ENCODE measurements at regions not wholly inside any gene's neighbourhood (a gene's known extent, or its start where the extent isn't known, plus 50 kb on each side); places are given as distances from the start of the nearest gene placed in this dataset.

DNA sequence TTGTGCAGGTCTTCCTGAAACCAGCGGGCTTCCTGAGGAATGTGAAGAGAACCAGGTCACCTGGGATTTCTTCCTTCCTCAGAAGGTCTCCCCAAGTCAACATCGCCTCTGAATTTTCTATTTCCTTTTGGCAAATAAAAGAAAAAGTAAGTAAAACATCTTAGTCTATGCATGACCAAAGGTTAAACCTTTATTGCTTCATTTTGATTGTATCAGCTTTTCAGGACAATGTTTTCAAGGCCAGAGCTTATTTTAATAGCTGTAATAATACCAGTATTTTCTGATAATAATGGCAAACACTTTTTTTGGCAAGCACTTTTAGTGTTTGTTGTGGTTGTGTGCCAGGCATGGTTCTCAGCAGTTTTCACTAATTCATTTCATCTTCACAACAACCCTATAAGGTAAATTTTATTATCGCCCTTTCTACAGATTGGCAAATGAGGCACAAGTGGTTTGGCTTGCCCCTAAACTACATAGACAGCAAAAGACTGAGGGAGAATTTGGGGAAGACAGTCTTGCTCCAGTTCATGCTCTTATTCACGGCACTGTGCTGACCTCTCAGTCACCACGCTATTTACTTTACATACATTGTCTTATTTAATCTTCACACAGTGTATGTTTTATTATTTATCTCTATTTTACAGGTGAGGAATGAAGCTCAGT is 110.4 kb downstream of the RPL22L1 start:
- TF ChIP-seq, protein P1, sequence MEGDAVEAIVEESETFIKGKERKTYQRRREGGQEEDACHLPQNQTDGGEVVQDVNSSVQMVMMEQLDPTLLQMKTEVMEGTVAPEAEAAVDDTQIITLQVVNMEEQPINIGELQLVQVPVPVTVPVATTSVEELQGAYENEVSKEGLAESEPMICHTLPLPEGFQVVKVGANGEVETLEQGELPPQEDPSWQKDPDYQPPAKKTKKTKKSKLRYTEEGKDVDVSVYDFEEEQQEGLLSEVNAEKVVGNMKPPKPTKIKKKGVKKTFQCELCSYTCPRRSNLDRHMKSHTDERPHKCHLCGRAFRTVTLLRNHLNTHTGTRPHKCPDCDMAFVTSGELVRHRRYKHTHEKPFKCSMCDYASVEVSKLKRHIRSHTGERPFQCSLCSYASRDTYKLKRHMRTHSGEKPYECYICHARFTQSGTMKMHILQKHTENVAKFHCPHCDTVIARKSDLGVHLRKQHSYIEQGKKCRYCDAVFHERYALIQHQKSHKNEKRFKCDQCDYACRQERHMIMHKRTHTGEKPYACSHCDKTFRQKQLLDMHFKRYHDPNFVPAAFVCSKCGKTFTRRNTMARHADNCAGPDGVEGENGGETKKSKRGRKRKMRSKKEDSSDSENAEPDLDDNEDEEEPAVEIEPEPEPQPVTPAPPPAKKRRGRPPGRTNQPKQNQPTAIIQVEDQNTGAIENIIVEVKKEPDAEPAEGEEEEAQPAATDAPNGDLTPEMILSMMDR (IDR thresholded peaks at IDR 0.05; ENCODE audit: extremely low read depth, insufficient read depth, missing control alignments): no peak
- no peak for DNase-seq (ENCODE audit: low spot score)
- in situ Hi-C loops (cut with MboI; ENCODE audit: low pct_unique_long_range_greater_than_20kb, low sequenced_read_pairs, unreplicated experiment): no loop called here

DNA sequence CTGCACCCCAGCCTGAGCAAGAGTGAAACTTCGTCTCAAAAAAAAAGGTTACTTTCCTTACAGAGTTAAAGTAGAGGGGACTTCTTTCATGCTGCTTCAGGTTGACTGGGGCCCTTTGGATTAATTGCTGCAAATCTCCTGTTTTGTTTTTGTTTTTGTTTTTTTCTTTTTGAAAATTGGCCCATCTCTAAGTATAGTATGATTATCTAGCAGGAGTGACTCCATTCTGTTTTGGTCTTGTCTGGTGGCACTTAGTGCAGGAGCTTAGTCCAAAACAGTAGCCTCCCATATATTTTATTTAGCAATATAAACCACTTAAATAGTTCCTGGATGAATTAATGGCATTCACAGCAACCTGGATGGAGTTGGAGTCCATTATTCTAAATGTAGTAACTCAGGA is 113.0 kb downstream of the RPL22L1 start:
- TF ChIP-seq, protein P1 (IDR thresholded peaks at IDR 0.05; ENCODE audit: extremely low read depth, insufficient read depth, missing control alignments): no peak
- DNase-seq (ENCODE audit: low spot score): no peak
- in situ Hi-C loops (cut with MboI; ENCODE audit: low pct_unique_long_range_greater_than_20kb, low sequenced_read_pairs, unreplicated experiment): no loop called here

DNA sequence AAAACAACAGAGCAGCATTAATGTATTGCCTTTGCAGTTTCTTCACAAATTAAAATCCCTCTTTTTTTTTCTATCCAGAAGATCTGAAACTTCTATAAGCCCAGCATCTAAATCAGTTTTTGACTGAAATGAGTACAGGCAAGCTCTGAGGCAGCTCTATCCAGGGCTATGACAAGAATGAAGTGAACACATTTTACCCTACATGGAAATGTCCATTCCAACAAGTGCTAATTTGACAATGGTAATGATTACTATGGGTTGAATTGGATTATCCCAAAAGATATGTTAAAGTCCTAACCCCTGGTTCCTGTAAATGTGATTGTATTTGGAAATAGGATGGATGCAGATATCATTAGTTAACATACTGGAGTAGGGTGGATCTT is 115.7 kb downstream of the RPL22L1 start:
- TF ChIP-seq, protein P1 (IDR thresholded peaks at IDR 0.05; ENCODE audit: extremely low read depth, insufficient read depth, missing control alignments): no peak
- in situ Hi-C loops (cut with MboI; ENCODE audit: low pct_unique_long_range_greater_than_20kb, low sequenced_read_pairs, unreplicated experiment): no loop called here
- DNase-seq (ENCODE audit: low spot score): no peak

DNA sequence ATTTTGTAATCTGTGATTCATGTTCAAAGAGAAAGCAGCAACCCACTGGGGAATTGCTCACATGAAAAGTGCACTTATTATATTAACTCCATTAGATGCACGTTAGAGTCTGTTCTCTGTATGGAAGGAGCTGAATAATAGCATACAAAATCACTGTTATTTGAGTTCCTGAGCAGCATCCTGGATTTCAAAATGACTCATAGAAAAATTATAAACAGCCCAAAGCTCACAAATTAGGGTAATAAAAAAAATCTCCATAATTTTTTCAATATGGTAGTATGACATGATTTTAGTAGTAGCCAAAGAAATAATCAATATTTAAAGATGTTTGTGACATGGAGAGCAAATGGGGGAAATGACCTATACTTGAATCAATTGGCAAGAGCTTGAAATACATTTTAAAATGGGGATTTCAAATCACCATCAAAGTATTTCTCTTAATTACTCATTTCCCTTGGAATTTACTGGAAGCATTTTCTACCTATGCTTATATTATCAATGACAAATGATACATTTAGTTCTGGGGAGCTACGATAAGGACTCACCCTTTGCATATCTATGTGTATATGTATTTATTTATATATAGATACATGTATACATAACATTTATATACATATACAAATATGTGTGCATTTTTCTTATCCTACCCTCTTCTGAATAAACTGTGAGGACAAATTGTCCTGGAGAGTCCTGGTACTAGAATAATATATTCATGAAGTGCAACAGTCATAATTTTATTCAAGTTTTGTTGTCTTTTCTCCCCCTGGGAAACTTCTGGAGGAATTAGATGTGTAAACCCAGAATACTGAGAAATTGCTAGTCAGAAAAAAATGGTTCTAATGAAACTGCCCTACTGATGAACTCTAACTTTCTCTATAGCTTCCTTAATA is 116.3 kb downstream of the RPL22L1 start:
- in situ Hi-C loops (cut with MboI; ENCODE audit: low pct_unique_long_range_greater_than_20kb, low sequenced_read_pairs, unreplicated experiment): no loop called here
- TF ChIP-seq, protein P1 (IDR thresholded peaks at IDR 0.05; ENCODE audit: extremely low read depth, insufficient read depth, missing control alignments): no peak
- DNase-seq (ENCODE audit: low spot score): no peak

DNA sequence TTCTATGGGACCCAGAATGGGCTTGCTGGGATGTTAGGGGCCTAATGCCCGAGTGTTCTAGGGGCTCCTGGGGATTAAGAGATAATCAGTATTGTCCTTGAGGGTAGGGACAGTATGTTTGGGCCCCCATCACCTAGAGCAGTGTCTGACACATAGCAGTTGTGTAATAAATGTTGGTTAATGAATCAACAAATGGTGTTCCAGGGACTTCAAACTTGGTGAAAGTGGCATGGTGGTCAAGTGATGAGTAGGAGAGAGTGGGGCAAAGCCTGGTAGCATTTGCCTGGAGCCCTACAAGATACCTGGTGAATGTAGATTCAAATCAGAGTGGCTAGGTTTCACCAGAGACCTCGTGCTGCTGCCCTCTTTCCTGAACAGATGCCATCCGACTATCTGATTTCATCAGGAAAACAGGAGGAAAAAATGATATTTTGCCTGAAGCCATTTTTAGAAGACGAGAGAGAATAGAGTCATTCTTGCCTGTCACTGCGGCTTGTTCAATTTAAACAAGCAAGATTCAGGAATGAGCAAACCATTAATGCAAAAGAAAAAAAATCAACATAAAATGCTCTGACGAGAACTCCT is 117.3 kb downstream of the RPL22L1 start:
- TF ChIP-seq, protein P1 (IDR thresholded peaks at IDR 0.05; ENCODE audit: extremely low read depth, insufficient read depth, missing control alignments): no peak
- in situ Hi-C loops (cut with MboI; ENCODE audit: low pct_unique_long_range_greater_than_20kb, low sequenced_read_pairs, unreplicated experiment): no loop called here
- DNase-seq (ENCODE audit: low spot score): no peak

DNA sequence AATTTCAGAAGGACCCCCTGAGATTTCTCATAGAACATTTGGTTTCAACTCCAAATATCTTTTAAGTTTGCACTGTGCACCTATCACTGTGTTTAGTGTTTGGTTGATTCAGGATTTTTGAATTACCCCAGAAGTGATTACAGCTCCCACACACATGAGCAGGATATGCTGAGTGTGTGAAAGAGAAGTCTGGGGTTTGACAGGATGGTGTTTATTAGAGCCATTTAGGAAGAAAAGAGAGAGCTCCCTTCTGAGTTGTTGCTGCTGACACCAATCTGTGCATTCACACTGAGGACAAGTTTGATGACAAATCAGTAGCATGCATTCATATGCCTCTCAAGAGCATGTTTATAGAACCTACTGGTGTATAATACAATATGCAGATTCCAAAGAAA is 118.1 kb downstream of the RPL22L1 start:
- in situ Hi-C loops (cut with MboI; ENCODE audit: low pct_unique_long_range_greater_than_20kb, low sequenced_read_pairs, unreplicated experiment): no loop called here
- TF ChIP-seq, protein P1 (IDR thresholded peaks at IDR 0.05; ENCODE audit: extremely low read depth, insufficient read depth, missing control alignments): no peak

More for the DNA sequence above, 118.1 kb downstream of the RPL22L1 start:
- DNase-seq (ENCODE audit: low spot score): no peak
